Limb (tissue), 2 donors: ENCODE measurements at regions not wholly inside any gene's neighbourhood (a gene's known extent, or its start where the extent isn't known, plus 50 kb on each side); places are given as distances from the start of the nearest gene placed in this dataset.
"Not testable (repeated sequence)": the region's sequence is repeated elsewhere in the genome, so short reads cannot be mapped to it uniquely, and the experiment has no call there.

Source experiments
- DNase-seq, 2 donors: peaks; one replicate each; pipeline ENCODE4 v3.0.0-alpha.2; 2016; ENCODE audit errors: extremely low spot score in 2 of 2

GRCh38 chr12:124476011-124476400 is 91.4 kb downstream of the NCOR2 start:
- DNase-seq = no peak

- no peak for DNase-seq
Measured at GRCh38 chr12:124475295-124476010, 92.0 kb downstream of the NCOR2 start.

GRCh38 chr12:124474709-124475108 is 92.7 kb downstream of the NCOR2 start:
- DNase-seq = no peak

- DNase-seq = no peak
Measured at GRCh38 chr12:124472690-124473279, 94.6 kb downstream of the NCOR2 start.

GRCh38 chr12:124471828-124472227 is 95.6 kb downstream of the NCOR2 start:
- DNase-seq = no peak

GRCh38 chr12:124470806-124471205 is 96.6 kb downstream of the NCOR2 start:
- DNase-seq = no peak

GRCh38 chr12:124470139-124470538 is 97.3 kb downstream of the NCOR2 start:
- DNase-seq = no peak

- no peak for DNase-seq
Measured at GRCh38 chr12:124469193-124469888, 98.1 kb downstream of the NCOR2 start.

- not testable (repeated sequence) for DNase-seq
Measured at GRCh38 chr12:124467549-124467948, 99.9 kb downstream of the NCOR2 start.

GRCh38 chr12:124466216-124467128 is 100.9 kb downstream of the NCOR2 start:
- DNase-seq = no peak

GRCh38 chr12:124465473-124465872 is 101.9 kb downstream of the NCOR2 start:
- no peak for DNase-seq

GRCh38 chr12:124464830-124465229 is 102.6 kb downstream of the NCOR2 start:
- no peak for DNase-seq

GRCh38 chr12:124464062-124464461 is 103.3 kb downstream of the NCOR2 start:
- DNase-seq = no peak

GRCh38 chr12:124463341-124463921 is 104.0 kb downstream of the NCOR2 start:
- peak; percentile 24 to 68 for DNase-seq

- DNase-seq = no peak
Measured at GRCh38 chr12:124462750-124463149, 104.7 kb downstream of the NCOR2 start.

- DNase-seq = no peak
Measured at GRCh38 chr12:124461851-124462623, 105.4 kb downstream of the NCOR2 start.

GRCh38 chr12:124461241-124461673 is 106.2 kb downstream of the NCOR2 start:
- DNase-seq = no peak

GRCh38 chr12:124460771-124461170 is 106.6 kb downstream of the NCOR2 start:
- no peak for DNase-seq

- DNase-seq = no peak
Measured at GRCh38 chr12:124459852-124460645, 107.4 kb downstream of the NCOR2 start.
